NCI-H128 (cell line): ENCODE measurements at regions not wholly inside any gene's neighbourhood (a gene's known extent, or its start where the extent isn't known, plus 50 kb on each side); places are given as distances from the start of the nearest gene placed in this dataset.
"Not testable (repeated sequence)": the region's sequence is repeated elsewhere in the genome, so short reads cannot be mapped to it uniquely, and the experiment has no call there.

Experiments
- DNase-seq: peaks from one replicate; lab custom pipeline; 2025; ENCODE audit not compliant: unreplicated experiment; lab: John Stamatoyannopoulos, UW

DNA sequence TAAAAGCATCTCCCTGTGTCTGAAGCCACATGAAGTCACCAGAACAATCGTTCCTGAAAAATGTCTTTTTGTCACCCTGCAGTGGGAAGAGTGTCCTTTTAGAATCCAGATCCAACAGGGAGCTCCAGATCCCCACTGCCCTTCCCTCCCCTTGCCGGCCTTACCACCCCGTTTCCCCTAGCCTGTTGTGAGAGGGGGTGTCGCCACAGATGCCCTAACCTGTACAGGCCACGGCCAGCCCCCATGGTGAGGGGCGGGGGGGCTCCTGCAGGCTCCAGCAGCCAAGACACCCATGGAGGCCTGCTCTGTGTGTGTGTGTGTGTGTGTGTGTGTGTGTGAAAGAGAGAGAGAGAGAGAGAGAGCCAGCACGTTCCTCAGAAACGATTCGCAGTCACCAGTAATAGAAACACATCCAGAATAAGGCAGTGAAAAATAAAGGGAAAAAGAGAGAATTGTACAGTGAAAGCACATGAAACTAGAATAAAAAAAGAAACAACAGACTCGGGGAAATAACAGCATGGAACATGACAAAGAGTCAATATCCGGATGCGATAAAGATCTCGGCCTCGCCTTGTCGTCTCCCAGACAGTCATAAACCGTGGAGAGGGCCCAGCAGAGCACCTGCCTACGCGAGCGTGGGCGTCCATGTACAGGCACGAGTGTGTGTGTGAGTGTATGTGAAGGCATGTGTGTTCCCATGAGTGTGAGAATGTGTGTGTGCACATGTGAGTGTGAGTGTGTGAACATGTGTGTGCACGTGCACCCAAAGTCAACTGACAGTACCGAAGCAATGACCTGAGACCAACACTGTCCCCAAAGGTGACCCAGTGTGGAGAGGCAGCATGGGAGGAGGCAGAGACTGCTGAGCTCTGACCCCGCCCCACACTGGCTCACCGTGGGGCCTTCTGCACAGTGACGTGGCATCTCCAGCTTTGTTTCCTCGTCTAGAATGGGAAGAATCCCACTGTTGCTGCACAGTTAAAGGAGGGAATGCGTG is 303.8 kb downstream of the NPHP4 start:
- no peak for DNase-seq

- DNase-seq, result no peak
These were observed 305.1 kb downstream of the NPHP4 start for GRCh38 chr1:5686925-5687706.

- no peak for DNase-seq
These were observed 306.0 kb downstream of the NPHP4 start for GRCh38 chr1:5686195-5686594.

- DNase-seq, result no peak
These were observed 306.7 kb downstream of the NPHP4 start for GRCh38 chr1:5685446-5686040.

DNA sequence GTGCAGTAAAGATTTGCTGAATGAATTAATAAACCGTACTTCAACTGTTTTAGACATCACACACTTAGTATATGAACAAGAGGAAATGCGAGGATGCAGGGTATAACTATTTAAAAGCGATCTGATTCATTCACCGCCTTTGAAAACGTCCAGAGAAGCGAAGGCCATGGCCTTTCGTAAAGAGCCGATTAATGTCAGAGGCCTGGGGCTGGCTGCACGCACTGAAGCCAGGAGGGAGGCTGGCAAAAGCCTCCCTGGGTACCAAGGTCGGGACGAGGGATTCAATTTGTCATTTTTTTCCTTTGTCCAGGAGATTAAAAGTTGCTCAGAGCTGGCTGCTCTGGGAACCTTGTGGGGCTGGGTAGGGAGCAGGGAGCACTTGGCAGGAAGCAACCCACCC is 307.4 kb downstream of the NPHP4 start:
- no peak for DNase-seq

- no peak for DNase-seq
These were observed 308.8 kb downstream of the NPHP4 start for GRCh38 chr1:5683446-5683845.

GRCh38 chr1:5682626-5683225 is 309.5 kb downstream of the NPHP4 start:
- no peak for DNase-seq

DNA sequence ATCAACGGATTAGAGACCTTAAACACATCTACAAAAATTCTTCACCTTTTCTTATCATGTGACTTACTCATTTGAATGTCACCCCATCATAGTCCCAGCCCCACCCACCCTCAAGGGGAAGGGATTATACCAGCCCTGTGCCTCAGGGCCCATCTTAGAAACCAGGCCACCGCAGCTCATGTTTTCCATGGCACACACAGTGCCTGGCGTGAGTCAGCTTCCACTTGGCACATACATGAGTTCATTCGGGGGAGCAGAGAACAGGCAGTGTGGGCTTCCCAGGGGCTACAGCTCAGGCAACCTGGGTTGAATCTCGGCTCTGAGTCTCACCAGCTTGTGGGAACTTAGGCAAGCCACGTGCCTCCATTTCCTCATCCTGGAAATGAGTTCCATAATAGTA is 310.6 kb downstream of the NPHP4 start:
- no peak for DNase-seq

GRCh38 chr1:5680600-5680999 is 311.6 kb downstream of the NPHP4 start:
- no peak for DNase-seq

DNA sequence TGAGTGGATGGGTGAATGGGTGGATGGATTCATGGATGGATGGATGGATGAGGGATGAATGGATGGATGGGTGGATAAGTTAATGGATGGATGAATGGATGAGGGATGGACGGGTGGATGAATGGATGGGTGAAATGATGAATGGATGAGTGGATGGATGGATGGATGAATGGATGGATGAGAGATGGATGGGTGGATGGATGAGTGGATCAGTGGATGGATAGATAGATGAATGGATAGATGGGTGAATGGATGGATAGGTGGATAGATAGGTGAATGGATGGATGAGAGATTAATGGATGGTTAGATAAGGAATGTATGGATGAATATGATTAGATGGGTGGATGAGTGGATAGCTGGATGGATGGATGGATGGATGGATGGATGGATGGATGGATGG is 313.5 kb downstream of the NPHP4 start:
- no peak for DNase-seq

GRCh38 chr1:5672355-5672754 is 319.9 kb downstream of the NPHP4 start:
- not testable (repeated sequence) for DNase-seq

- DNase-seq, result no peak
These were observed 321.5 kb downstream of the NPHP4 start for GRCh38 chr1:5670590-5671350.

- no peak for DNase-seq
These were observed 324.5 kb downstream of the NPHP4 start for GRCh38 chr1:5667513-5668325.

DNA sequence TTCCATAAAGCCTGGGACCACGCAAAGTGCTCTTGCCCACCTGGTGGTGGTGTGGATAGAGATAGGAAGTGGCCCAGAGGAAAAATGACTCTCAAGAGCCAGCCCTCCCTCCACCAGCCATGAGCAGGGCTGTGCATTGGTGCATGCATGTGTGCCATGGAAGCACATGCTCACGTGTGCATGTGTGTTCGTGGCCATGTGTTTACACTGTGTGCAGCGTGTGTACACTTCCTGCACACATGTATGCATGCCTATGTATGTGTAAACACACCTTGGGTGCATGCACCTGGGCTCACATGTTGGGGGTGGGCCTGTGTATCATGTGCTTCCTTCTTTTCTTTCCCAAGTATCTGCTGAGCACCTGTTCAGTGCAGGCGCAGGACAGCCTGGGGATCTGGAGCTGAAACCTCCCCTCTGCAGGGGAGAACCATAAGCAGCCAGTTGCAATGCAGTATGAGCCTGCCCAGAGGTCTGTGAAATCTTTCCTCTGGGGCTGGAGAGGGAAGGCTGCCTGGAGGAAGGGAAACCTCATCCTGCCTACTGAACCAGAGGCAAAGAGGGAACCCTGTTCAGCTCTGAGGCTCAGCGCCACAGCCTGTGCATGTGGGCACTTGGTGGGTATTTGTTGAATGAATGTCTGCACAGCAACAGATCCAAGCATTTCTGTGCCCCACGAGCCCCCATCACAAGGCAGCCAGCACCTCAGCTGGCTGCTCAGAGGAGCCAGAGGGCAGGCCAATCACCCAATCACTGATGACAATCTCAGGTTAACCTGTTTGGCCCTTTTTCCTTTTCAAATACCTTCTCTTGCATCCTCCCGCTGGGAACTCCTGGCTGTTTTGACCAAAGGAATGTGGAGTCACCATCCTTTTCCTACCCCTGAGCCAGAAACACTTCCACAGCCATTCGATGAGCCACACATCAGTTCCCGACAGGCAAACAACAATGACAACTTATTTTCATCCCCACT is 327.0 kb downstream of the NPHP4 start:
- no peak for DNase-seq

DNA sequence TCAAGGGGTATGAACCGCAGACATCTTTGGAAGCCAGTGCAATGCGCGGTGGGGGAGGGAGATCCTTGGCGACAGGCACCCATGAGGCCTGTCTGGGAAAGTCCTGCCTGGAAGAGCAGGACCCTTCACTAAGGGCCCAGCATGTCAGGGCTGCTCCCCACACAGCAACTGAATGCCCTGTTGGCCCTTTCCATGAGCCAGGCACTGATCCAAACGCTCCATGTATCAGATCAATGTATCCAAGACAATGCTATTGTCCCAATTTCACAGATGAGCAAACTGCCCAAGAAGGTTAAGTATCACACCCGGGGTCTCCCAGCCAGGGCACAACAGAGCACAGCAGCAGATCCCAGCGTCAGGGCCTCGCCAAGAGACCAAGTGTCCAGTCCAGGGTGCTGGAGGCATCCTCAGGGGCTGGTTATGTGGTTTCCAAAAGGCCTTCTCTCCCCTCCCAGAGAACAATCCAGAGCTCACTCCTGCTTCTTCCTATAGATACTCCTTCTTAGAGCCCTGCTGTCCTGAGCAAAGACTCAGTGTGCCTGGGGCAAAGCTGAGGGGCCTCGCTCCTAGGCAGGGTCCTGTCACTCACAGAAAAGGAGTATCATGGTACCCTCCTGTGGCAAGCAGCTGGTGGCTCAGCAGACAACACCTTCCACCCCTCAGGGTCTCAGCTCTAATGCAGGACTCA is 328.0 kb downstream of the NPHP4 start:
- DNase-seq, result no peak

GRCh38 chr1:5662744-5663126 is 329.5 kb downstream of the NPHP4 start:
- DNase-seq, result no peak

- no peak for DNase-seq
These were observed 330.0 kb downstream of the NPHP4 start for GRCh38 chr1:5662086-5662743.
